ENCODE measurements at regions not wholly inside any gene's neighbourhood (a gene's known extent, or its start where the extent isn't known, plus 50 kb on each side); places are given as distances from the start of the nearest gene placed in this dataset.

DNA sequence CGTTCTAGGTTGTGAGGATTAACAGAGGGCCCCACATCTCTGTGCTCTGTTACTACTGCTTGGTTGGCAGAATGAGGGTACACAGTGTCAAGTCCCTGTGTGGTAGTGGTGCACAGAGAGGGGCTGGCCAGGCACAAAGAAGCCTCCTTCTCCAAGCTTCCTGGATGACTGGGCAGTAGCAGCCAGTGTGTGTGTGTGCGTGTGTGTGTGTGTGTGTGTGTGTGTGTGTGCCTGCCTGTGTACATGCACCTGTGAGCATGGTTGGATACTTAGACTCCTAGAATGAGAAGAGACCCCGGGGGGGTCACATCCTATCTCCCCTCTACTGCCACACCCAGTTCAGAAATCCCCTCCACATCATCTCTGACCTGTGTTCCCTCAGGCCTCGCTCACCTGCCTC lies 146.7 kb upstream of the UNC5B start:
- TF ChIP-seq CTCF (IDR thresholded peaks at IDR 0.05; ENCODE audit: borderline replicate concordance), result no peak
- Histone ChIP-seq H3K27me3 (ENCODE audit: low read depth) (no peaks in the 10 kb centered on the region), H3K27ac (replicated peaks) (peak overlapping the region; percentile 89), H3K4me3 (no peak overlapping the region), H3K4me1 (peaks cover 65% of the 10 kb centered on the region), H3K36me3 (no peaks in the 10 kb centered on the region), H3K9me3 (replicated peaks) (no peaks in the 10 kb centered on the region)
- DNase-seq, result no peak
- intact Hi-C loops (cut with micrococcal nuclease), result no loop called here

GRCh38 chr10:71066600-71066999 lies 145.8 kb upstream of the UNC5B start:
- no peak for DNase-seq
- Histone ChIP-seq H3K36me3 (no peaks in the 10 kb centered on the region), H3K4me1 (peaks cover 65% of the 10 kb centered on the region), H3K4me3 (no peak overlapping the region), H3K9me3 (replicated peaks) (no peaks in the 10 kb centered on the region), H3K27ac (replicated peaks) (peak overlapping the region; percentile 70), H3K27me3 (ENCODE audit: low read depth) (no peaks in the 10 kb centered on the region)
- no peak for TF ChIP-seq CTCF (IDR thresholded peaks at IDR 0.05; ENCODE audit: borderline replicate concordance)
- intact Hi-C loops (cut with micrococcal nuclease), result no loop called here

DNA sequence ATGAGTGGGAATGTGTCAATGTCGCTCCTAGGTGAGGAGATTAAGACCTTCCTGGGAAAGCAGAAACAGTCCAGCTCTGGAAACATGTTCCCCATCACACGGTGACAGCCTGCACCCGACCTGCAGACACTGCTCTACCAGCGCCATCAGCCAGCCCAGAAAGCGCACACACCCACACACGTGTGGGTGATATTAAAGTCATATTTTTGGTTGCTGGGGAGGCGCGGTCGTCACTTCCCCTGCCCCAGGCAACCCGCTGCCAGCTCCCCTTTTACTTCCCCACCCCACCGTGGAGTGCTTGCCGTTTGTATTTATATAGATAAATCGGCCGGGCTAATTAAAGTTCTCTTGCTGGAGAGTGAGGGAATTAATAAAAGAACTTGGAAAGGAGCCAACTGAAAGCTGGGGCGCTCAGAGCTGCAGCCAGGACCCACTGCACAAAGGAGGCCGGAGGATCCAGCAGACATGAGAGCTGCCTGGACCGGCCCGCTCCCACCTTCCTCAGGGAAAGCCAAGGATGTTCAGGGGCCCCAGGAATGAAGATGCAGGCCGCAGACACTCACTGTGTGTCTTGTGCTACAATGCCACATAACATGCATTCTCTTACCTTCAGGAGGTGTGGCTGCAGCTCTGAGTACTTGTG lies 145.2 kb upstream of the UNC5B start:
- DNase-seq, result no peak
- H3K4me1 ChIP-seq, result peaks cover 65% of the 10 kb centered on the region

GRCh38 chr10:71068861-71069271 lies 143.5 kb upstream of the UNC5B start:
- peak overlapping the region; percentile 83 for H3K27ac ChIP-seq (replicated peaks)
- H3K27me3 ChIP-seq (ENCODE audit: low read depth), result no peaks in the 10 kb centered on the region
- H3K9me3 ChIP-seq (replicated peaks), result no peaks in the 10 kb centered on the region
- no peak for TF ChIP-seq CTCF (IDR thresholded peaks at IDR 0.05; ENCODE audit: borderline replicate concordance)
- H3K36me3 ChIP-seq, result no peaks in the 10 kb centered on the region
- H3K4me1 ChIP-seq, result peaks cover 52% of the 10 kb centered on the region
- no peak overlapping the region for H3K4me3 ChIP-seq
- intact Hi-C loops (cut with micrococcal nuclease), result no loop called here
- peak; percentile 63 for DNase-seq

More for the DNA sequence above, 145.2 kb upstream of the UNC5B start:
- no peak for TF ChIP-seq CTCF (IDR thresholded peaks at IDR 0.05; ENCODE audit: borderline replicate concordance)
- H3K9me3 ChIP-seq (replicated peaks), result no peaks in the 10 kb centered on the region
- H3K36me3 ChIP-seq, result no peaks in the 10 kb centered on the region
- no peaks in the 10 kb centered on the region for H3K27me3 ChIP-seq (ENCODE audit: low read depth)
- peak overlapping the region; percentile 70 for H3K27ac ChIP-seq (replicated peaks)
- intact Hi-C loops (cut with micrococcal nuclease), result no loop called here
- no peak overlapping the region for H3K4me3 ChIP-seq

GRCh38 chr10:71069909-71070666 lies 142.3 kb upstream of the UNC5B start:
- Histone ChIP-seq H3K9me3 (replicated peaks) (no peaks in the 10 kb centered on the region), H3K4me1 (peaks cover 44% of the 10 kb centered on the region), H3K27me3 (ENCODE audit: low read depth) (peaks cover 1% of the 10 kb centered on the region), H3K36me3 (no peaks in the 10 kb centered on the region), H3K4me3 (no peak overlapping the region), H3K27ac (replicated peaks) (peak overlapping the region; percentile 83)
- no peak for TF ChIP-seq CTCF (IDR thresholded peaks at IDR 0.05; ENCODE audit: borderline replicate concordance)
- DNase-seq, result no peak
- intact Hi-C loops (cut with micrococcal nuclease), result no loop called here
